Fibroblast of the aortic adventitia (primary cell): ENCODE measurements at regions not wholly inside any gene's neighbourhood (a gene's known extent, or its start where the extent isn't known, plus 50 kb on each side); places are given as distances from the start of the nearest gene placed in this dataset.
A peak's percentile ranks its signal among the peaks of the same experiment; 100 is the strongest.

Source experiments
- DNase-seq: peaks from one replicate; pipeline ENCODE4 v3.0.0-alpha.2; 2010; ENCODE audit warnings: low read depth
- H3K4me3 ChIP-seq: 2 replicates; pipeline ENCODE4 v1.5.1; 2011; ENCODE audit warnings: low read depth, mild to moderate bottlenecking, control low read depth, low read length, moderate library complexity
- TF ChIP-seq, protein P1 (sequence below): IDR thresholded peaks from 2 replicates; pipeline ENCODE4 v1.5.1; 2011; ENCODE audit warnings: mild to moderate bottlenecking, low read length, control low read depth, inconsistent platforms; ENCODE audit not compliant: insufficient read depth

DNA sequence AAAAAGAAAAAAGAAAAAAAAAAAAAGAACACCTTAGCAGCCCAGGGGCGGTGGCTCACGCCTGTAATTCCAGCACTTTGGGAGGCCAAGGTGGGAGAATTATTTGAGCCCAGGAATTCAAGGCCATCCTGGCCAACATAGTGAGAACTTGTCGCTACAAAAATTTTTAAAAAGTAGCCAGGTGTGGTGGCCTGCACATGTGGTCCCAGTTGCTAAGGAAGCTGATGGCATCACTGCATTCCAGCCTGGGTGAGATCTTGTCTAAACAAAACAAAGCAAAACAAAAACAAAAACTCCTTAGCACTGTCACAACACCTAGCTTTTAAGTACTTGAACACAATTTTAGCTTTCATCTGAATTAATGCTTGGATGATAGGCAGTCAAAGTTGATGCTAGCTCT is 86.3 kb upstream of the MKLN1 start:
- H3K4me3 ChIP-seq: no peak overlapping the region
- TF ChIP-seq, protein P1, sequence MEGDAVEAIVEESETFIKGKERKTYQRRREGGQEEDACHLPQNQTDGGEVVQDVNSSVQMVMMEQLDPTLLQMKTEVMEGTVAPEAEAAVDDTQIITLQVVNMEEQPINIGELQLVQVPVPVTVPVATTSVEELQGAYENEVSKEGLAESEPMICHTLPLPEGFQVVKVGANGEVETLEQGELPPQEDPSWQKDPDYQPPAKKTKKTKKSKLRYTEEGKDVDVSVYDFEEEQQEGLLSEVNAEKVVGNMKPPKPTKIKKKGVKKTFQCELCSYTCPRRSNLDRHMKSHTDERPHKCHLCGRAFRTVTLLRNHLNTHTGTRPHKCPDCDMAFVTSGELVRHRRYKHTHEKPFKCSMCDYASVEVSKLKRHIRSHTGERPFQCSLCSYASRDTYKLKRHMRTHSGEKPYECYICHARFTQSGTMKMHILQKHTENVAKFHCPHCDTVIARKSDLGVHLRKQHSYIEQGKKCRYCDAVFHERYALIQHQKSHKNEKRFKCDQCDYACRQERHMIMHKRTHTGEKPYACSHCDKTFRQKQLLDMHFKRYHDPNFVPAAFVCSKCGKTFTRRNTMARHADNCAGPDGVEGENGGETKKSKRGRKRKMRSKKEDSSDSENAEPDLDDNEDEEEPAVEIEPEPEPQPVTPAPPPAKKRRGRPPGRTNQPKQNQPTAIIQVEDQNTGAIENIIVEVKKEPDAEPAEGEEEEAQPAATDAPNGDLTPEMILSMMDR: no peak
- no peak for DNase-seq

DNA sequence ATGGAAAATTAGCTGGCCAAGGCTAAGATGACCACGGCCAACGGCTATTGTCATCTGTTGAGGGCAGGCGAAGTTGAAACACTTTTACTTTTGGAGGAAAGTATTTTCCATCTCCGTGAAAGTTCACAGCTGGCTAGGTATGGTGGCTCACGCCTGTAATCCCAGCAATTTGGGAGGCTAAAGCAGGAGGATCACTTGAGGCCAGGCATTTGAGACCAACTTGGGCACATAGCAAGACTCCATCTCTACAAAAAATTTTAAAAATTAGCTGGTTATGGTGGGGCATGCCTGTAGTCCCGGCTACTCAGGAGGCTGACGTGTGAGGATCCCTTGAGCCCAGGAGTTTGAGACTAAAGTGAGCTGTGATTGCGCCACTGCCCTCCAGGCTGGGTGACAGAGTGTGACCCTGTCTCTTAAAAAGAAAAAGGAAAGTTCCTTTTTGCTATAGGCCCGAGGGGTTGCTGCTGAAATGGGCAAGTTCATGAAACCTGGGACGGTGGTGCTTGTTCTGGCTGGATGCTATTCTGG is 85.5 kb upstream of the MKLN1 start:
- TF ChIP-seq, protein P1: no peak
- no peak for DNase-seq
- H3K4me3 ChIP-seq: no peak overlapping the region

DNA sequence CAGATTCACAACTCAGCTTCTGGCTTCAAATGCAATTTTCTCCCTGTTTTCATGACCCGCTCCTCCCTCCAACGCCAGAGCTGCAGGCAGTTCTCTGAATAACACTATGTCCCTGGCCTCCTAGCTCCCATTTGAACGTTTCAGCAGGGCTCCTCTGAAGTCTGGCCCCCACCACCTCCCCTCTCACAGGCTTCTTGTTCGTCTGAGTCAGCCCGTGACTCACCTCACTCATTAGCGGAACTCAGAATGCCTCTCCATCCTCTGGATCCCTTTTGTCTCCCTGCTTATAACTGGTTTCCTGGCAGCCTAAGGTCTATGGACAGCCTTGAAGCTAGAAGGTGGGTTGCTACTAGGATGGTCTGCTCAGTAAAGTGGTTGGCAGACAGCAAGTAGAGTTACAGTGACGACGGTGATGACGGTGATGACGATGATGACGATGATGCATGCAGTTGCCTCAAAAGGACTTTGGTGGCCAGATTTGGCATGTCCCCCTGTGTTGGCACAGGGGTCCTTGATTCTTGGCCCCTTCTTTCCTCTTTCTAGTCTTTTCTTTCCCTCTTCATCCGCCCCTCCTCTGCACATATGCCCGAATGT is 83.3 kb upstream of the MKLN1 start:
- H3K4me3 ChIP-seq: no peak overlapping the region
- peak; percentile 92 for DNase-seq
- TF ChIP-seq, protein P1: no peak

DNA sequence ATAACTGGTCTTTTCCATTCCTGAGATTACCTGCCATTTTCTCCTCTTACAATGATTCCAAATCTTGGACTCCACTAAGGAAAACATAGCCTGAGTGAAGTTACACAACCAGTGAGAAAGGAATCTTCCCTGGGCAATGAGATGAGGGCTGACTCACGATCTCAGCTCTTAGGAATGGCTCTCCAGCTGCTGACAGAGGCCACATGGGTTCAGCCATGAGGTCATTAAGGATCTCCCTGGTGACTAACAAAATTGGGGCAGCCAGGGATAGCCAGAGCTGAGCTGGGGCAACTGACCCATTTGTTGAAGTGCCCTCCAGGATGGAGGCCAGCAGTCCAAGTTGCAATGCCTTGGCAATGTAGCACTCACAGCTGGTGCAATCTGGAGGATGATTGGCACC is 78.7 kb upstream of the MKLN1 start:
- TF ChIP-seq, protein P1: no peak
- peak; percentile 98 for DNase-seq
- H3K4me3 ChIP-seq: no peak overlapping the region

DNA sequence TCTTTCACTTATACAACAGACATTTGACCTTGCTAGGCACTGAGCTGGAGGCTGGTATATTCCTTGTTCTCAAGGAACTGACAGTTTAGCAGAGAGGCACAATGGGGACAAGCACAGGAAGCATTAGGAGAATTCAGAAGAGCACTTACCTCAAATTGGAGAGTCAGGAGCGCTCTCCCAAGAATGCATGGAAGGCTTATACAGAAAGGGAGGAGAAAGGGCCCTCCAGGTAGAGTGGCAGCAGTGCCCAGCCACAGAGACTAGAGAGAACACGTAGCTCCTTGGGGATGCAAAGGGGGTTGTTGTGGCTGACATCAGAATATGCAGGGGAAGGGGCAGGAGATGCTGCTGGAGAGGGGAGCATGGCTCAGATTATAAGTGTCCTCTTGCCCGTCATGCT is 78.2 kb upstream of the MKLN1 start:
- no peak overlapping the region for H3K4me3 ChIP-seq
- TF ChIP-seq, protein P1: no peak
- DNase-seq: no peak

DNA sequence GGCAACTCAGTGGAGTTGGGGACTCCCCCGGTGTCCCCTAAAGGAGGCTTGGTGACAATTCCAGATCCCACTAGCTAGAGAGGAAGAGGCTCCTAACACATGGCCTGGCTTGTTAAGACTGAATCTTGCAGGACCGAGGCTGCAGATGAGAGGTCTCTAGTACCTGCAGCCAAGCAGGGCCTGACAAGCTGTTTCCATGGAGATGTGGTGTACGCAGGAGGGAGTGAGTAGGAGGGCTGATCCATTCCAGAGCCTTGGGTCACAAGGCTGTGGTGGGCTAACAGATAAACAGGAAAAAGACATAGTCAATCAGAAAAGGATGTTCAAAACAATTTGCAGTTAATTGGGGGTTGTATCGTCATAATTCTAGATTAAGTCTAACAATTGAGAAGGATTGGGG is 77.3 kb upstream of the MKLN1 start:
- TF ChIP-seq, protein P1: no peak
- DNase-seq: no peak
- H3K4me3 ChIP-seq: no peak overlapping the region

DNA sequence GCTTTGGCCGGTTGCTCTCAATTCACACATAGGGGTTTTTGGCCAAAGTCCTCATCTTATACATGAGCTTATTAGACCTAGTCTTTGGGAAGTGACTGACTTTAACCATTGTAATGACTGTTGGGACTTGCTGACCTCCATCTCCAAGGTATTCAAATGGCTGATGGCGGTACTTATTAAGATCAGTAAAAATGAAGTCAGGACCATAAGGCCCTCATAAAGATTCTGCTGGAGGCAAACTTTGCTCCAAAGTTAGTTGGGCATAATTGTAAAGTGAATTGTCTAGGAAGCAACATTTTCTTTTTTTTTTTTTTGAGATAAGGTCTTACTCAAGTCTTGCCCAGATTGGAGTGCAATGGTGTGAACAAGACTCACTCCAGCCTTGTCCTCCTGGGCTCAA is 76.3 kb upstream of the MKLN1 start:
- no peak for DNase-seq
- no peak overlapping the region for H3K4me3 ChIP-seq
- TF ChIP-seq, protein P1: no peak
